HK-2 (cell line): ENCODE measurements at regions not wholly inside any gene's neighbourhood (a gene's known extent, or its start where the extent isn't known, plus 50 kb on each side); places are given as distances from the start of the nearest gene placed in this dataset.
"Not testable (repeated sequence)": the region's sequence is repeated elsewhere in the genome, so short reads cannot be mapped to it uniquely, and the experiment has no call there.

Source experiments
- DNase-seq: peaks from one replicate; pipeline ENCODE4 v3.0.0-alpha.2; 2018; ENCODE audit not compliant: unreplicated experiment

DNA sequence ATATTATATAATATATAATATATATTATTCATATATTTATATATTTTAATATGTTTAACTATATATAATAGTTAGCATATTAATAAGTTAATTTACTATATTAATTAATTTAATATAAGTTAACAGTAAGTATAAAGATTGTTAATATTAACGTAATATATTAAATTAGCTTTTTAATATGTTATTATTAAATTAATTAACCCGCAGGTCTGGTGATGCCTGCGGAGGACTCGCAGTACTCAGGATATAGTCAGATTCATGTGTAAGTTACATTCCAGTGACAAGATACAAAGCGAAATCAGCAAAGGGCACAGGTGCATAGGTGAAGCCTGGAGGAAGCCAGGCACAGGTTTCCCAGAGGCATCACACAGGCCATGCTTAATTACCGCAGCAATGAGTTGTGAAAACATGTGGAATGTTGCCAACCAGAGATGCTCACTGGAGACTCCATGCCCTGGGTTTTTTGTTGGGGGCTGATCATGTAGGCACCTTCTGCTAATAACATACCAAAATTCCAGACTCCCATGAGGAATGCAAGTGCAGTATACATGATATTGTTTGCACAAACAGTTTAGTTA, 130.4 kb upstream of the MPHOSPH6 start:
- no peak for DNase-seq

- no peak for DNase-seq
Measured at GRCh38 chr16:82298472-82298871, 128.4 kb upstream of the MPHOSPH6 start.

- DNase-seq: no peak
Measured at GRCh38 chr16:82295290-82296201, 125.5 kb upstream of the MPHOSPH6 start.

- no peak for DNase-seq
Measured at GRCh38 chr16:82293671-82294070, 123.6 kb upstream of the MPHOSPH6 start.

DNA sequence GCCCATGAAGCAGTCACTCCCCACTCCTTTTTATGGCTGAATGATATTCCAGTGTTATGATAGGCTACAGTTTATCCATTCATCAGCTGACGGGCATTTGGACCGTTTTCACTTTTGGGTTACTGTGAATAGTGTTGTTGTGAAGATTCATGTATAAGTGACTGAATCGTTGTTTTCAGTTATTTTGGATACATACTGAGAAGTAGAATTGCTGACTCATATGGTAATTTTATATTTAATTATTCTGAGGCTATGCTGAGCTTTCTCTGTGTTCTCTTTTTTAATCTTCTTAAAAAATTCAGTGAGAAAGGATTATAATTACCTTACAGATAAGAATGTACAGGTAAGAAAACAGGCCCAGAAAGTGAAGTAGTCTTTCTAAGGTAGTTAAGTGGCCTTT, 117.9 kb upstream of the MPHOSPH6 start:
- no peak for DNase-seq

DNA sequence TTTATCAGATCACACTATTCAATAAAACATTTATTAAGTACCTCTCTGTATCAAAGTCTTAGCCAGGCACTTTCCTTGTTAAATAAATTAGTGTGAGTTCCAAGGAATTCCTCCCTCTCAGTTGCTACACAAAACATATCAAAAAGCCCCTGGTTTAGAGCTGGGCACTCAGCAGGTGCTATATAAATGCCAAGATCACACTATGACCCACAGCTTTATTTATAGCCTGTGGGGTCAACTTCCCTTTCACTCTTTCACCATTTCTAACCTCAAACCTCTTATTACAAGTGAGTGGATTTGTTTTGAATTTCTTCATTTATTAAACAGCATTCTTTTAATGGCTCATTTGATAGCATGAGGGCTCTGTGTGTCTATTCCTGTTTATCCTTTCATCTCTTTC, 112.6 kb upstream of the MPHOSPH6 start:
- DNase-seq: no peak

- DNase-seq: no peak
Measured at GRCh38 chr16:82281544-82281943, 111.5 kb upstream of the MPHOSPH6 start.

GRCh38 chr16:82280867-82281266, 110.8 kb upstream of the MPHOSPH6 start:
- DNase-seq: no peak

DNA sequence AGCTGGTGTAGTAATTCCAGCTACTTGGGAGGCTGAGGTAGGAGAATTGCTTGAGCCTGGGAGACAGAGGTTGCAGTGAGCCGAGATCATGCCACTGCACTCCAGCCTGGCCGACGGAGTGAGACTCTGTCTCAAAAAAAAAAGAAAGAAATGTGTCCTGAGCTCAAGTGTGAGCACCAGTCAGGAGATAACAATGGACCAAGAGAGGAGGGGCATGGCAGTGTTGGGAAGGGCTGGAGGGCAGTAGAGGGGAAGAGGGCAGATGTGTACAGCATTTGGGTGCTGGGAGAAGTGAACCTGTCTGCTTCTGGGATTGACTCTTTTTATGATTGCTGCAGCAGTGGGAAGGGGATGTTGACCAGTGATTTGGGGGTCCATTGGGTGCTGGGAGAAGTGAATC, 105.3 kb upstream of the MPHOSPH6 start:
- DNase-seq: not testable (repeated sequence)

GRCh38 chr16:82271636-82272035, 101.6 kb upstream of the MPHOSPH6 start:
- DNase-seq: no peak

DNA sequence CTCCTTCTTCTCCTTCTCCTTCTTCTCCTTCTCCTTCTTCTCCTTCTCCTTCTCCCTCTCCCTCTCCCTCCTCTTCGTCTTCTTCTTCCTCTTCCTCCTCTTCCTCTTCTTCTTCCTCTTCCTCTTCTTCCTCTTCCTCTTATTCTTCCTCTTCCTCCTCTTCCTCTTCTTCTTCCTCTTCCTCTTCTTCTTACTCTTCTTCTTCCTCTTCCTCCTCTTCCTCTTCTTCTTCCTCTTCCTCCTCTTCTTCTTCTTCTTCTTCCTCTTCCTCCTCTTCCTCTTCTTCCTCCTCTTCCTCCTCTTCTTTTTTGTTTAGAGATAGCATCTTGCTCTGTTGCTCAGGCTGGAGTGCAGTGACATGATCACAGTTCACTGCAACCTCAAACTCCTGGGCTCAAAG, 97.7 kb upstream of the MPHOSPH6 start:
- DNase-seq: not testable (repeated sequence)

DNA sequence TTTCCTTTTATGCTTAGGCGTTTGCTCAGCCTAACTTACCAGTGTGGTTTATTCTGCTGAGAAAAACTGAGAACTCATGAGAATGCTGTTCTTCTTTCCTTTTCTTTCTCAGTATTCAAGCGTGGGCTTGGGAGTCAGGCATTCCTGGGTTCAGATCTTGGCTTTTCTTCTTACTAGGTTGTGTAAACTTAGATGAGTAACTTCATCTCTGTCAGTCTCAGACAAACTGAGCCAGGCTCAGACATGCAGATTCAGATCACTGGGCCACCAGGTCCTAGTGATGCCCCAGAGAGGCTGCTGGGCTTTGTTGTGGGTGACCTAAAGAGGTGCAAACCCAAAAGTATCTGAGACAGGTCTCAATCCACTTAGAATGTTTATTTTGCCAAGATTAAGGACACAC, 95.8 kb upstream of the MPHOSPH6 start:
- no peak for DNase-seq

DNA sequence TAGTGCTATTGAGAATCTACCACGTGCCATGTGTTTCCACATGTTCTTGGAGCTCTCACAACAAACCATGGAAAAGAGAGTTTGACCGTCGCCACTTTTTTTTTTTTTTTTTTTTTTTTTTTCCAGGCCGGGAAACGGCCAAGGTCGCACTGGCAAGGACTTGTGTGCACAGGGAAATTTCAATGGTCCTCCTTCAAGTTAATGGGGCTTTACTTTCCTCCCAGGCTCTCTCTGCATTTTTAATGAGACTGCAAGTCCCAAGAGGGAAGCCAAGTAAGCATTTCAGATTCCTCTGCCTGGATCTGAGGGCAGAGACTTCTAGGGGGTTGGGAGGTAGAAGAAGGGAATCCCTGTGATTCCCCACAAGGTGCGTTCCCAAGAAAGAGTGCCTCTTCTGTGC, 94.7 kb upstream of the MPHOSPH6 start:
- DNase-seq: no peak

- DNase-seq: peak; percentile 31
Measured at GRCh38 chr16:82263521-82264143, 93.6 kb upstream of the MPHOSPH6 start.

- no peak for DNase-seq
Measured at GRCh38 chr16:82262244-82262643, 92.2 kb upstream of the MPHOSPH6 start.

GRCh38 chr16:82260212-82260795, 90.3 kb upstream of the MPHOSPH6 start:
- no peak for DNase-seq

DNA sequence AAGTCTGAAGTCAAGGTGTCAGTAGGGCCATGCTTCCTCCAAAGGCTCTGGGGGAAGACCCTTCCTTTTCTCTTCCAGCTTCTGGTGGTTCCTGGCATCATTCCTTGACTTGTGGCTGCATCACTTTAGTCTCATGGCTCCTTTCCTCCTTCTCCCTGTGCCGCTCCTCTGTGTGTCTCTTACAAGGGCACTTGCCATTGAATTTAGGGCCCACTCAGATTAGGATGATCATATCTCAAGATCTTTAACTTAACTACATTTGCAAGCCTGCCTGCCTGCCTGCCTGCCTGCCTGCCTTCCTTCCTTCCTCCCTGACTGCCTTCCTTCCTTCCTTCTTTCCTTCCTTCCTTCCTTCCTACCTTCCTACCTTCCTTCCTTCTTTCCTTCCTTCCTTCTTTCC, 89.7 kb upstream of the MPHOSPH6 start:
- no peak for DNase-seq

GRCh38 chr16:82257990-82258389, 88.0 kb upstream of the MPHOSPH6 start:
- DNase-seq: no peak

GRCh38 chr16:82252582-82252981, 82.6 kb upstream of the MPHOSPH6 start:
- DNase-seq: no peak

DNA sequence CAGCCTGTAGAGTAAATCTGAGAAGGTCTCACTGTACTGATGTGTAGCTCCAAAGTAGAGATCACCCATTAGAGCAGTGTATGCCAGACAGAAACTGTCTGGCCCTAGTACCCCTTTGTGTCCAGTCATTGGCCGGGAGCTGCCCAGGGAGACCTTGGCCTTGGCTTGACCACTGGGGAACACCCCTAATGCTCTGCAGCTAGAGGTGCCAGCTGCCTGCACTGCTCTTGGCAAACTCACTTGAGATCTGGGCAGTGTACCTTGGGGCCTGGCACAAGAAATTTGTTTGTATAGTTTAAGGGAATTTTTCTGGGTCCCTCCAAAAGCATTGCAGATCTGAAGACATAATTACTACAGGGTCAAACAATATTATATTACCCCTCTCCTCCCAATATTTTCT, 78.7 kb upstream of the MPHOSPH6 start:
- no peak for DNase-seq

GRCh38 chr16:82248012-82248656, 78.1 kb upstream of the MPHOSPH6 start:
- DNase-seq: no peak

GRCh38 chr16:82242201-82242600, 72.2 kb upstream of the MPHOSPH6 start:
- no peak for DNase-seq
